ENCODE measurements at regions not wholly inside any gene's neighbourhood (a gene's known extent, or its start where the extent isn't known, plus 50 kb on each side); places are given as distances from the start of the nearest gene placed in this dataset.

GRCh38 chr13:74523057-74523456, 388.9 kb upstream of the KLF12 start:
- no peak for DNase-seq (ENCODE audit: low read depth)
- H3K4me3 ChIP-seq (ENCODE audit: low read depth, low read length) = no peak overlapping the region
- no peak for TF ChIP-seq POLR2A (IDR thresholded peaks at IDR 0.05; ENCODE audit: extremely low read depth, insufficient read length)
- no peak for TF ChIP-seq CTCF (IDR thresholded peaks at IDR 0.05; ENCODE audit: low read depth, low read length)
- TF ChIP-seq MAX (IDR thresholded peaks at IDR 0.05; ENCODE audit: low read depth, low read length) = no peak
- no peak for TF ChIP-seq MYC (IDR thresholded peaks at IDR 0.05; ENCODE audit: low read depth, low read length)

- no peak for DNase-seq (ENCODE audit: low read depth)
- H3K4me3 ChIP-seq (ENCODE audit: low read depth, low read length) = no peak overlapping the region
- TF ChIP-seq MYC (IDR thresholded peaks at IDR 0.05; ENCODE audit: low read depth, low read length) (no peak), CTCF (IDR thresholded peaks at IDR 0.05; ENCODE audit: low read depth, low read length) (no peak), MAX (IDR thresholded peaks at IDR 0.05; ENCODE audit: low read depth, low read length) (no peak), POLR2A (IDR thresholded peaks at IDR 0.05; ENCODE audit: extremely low read depth, insufficient read length) (no peak)
Observed at GRCh38 chr13:74511523-74511922, 377.3 kb upstream of the KLF12 start.

GRCh38 chr13:74487091-74487722, 353.0 kb upstream of the KLF12 start:
- no peak for TF ChIP-seq CTCF (IDR thresholded peaks at IDR 0.05; ENCODE audit: low read depth, low read length)
- no peak for TF ChIP-seq POLR2A (IDR thresholded peaks at IDR 0.05; ENCODE audit: extremely low read depth, insufficient read length)
- TF ChIP-seq MAX (IDR thresholded peaks at IDR 0.05; ENCODE audit: low read depth, low read length) = no peak
- no peak for TF ChIP-seq MYC (IDR thresholded peaks at IDR 0.05; ENCODE audit: low read depth, low read length)
- no peak for DNase-seq (ENCODE audit: low read depth)
- no peak overlapping the region for H3K4me3 ChIP-seq (ENCODE audit: low read depth, low read length)

GRCh38 chr13:74485757-74486156, 351.6 kb upstream of the KLF12 start:
- no peak for DNase-seq (ENCODE audit: low read depth)
- TF ChIP-seq MYC (IDR thresholded peaks at IDR 0.05; ENCODE audit: low read depth, low read length) (no peak), POLR2A (IDR thresholded peaks at IDR 0.05; ENCODE audit: extremely low read depth, insufficient read length) (no peak), CTCF (IDR thresholded peaks at IDR 0.05; ENCODE audit: low read depth, low read length) (no peak), MAX (IDR thresholded peaks at IDR 0.05; ENCODE audit: low read depth, low read length) (no peak)
- H3K4me3 ChIP-seq (ENCODE audit: low read depth, low read length) = no peak overlapping the region

- TF ChIP-seq POLR2A (IDR thresholded peaks at IDR 0.05; ENCODE audit: extremely low read depth, insufficient read length) = no peak
- no peak for TF ChIP-seq MYC (IDR thresholded peaks at IDR 0.05; ENCODE audit: low read depth, low read length)
- TF ChIP-seq CTCF (IDR thresholded peaks at IDR 0.05; ENCODE audit: low read depth, low read length) = no peak
- no peak for TF ChIP-seq MAX (IDR thresholded peaks at IDR 0.05; ENCODE audit: low read depth, low read length)
- no peak for DNase-seq (ENCODE audit: low read depth)
- no peak overlapping the region for H3K4me3 ChIP-seq (ENCODE audit: low read depth, low read length)
Observed at GRCh38 chr13:74479124-74479523, 344.9 kb upstream of the KLF12 start.

All from NB4 (cell line).